ENCODE measurements at regions not wholly inside any gene's neighbourhood (a gene's known extent, or its start where the extent isn't known, plus 50 kb on each side); places are given as distances from the start of the nearest gene placed in this dataset.

DNA sequence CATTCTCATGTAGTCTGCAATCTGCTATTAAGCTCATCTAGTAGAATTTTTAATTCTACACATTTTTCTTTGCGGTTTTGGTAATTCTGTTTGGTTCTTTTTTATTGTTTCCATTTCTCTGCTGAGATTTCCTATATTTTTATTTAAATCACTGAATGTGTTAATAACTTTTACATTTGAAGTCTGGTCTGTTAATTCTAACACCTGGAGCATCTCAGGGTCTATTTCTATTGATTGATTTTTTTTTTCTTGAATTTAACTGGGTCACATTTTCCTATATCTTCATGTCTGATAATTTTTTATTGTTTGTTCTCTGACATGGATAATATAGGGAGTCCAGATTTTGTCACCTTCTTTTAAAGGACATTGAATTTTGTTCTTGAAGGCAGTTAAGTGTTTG, 163.5 kb downstream of the OPA1 start:
- no peak overlapping the region for H3T11ph ChIP-seq (ENCODE audit: low read length)
- H2BK5ac ChIP-seq (ENCODE audit: insufficient read length, low read length), result no peak overlapping the region
- no peaks in the 10 kb centered on the region for H3K4me1 Mint-ChIP-seq
- peaks cover 2% of the 10 kb centered on the region for H3K27me3 Mint-ChIP-seq (ENCODE audit: low read depth)
- H4K91ac ChIP-seq (ENCODE audit: insufficient read length, low read depth, low read length), result no peak overlapping the region
- H2BK20ac ChIP-seq (ENCODE audit: low read depth, low read length, poor library complexity, severe bottlenecking), result no peak overlapping the region
- no peak overlapping the region for H2BK120ac ChIP-seq (ENCODE audit: low read depth, low read length, poor library complexity, severe bottlenecking)
- peaks cover 8% of the 10 kb centered on the region for H3K9me3 ChIP-seq (ENCODE audit: control insufficient read depth, low read depth, low read length)
- H3K79me2 ChIP-seq (ENCODE audit: insufficient read depth, low read length), result no peaks in the 10 kb centered on the region
- H3K4me2 ChIP-seq (ENCODE audit: insufficient read depth, insufficient read length, low read length), result no peak overlapping the region
- H3K27ac ChIP-seq (ENCODE audit: insufficient read length, low read depth, low read length), result no peak overlapping the region
- H3K27me3 ChIP-seq (ENCODE audit: insufficient read depth, low read length), result no peaks in the 10 kb centered on the region
- H2AFZ ChIP-seq (ENCODE audit: low read length), result no peak overlapping the region
- no CpG with 5 or more reads among the region's 1 CpG for WGBS (ENCODE audit: extremely low coverage, insufficient read length, low lambda C conversion rate)
- no peaks in the 10 kb centered on the region for H4K20me1 ChIP-seq (ENCODE audit: control insufficient read depth, insufficient read depth, insufficient read length)
- H3K14ac ChIP-seq (ENCODE audit: insufficient read depth, low read length), result no peak overlapping the region
- H2BK12ac ChIP-seq (ENCODE audit: insufficient read length, low read depth, low read length), result no peak overlapping the region
- no peak overlapping the region for H2BK15ac ChIP-seq (ENCODE audit: low read depth, low read length)
- no peaks in the 10 kb centered on the region for H3K4me1 ChIP-seq (ENCODE audit: insufficient read depth, low read length)
- H3K23me2 ChIP-seq (ENCODE audit: insufficient read length, low read depth, low read length, poor library complexity, severe bottlenecking), result no peaks in the 10 kb centered on the region
- no peak overlapping the region for H4K5ac ChIP-seq (ENCODE audit: insufficient read length, low read depth, low read length)
- H4K8ac ChIP-seq (replicated peaks; ENCODE audit: insufficient read length, low read depth, low read length), result no peak overlapping the region
- no peak overlapping the region for H3K4ac ChIP-seq (ENCODE audit: low read depth, low read length)
- H3K9ac ChIP-seq (ENCODE audit: extremely low read depth, insufficient read length, low read length), result no peak overlapping the region
- no peak overlapping the region for H3K56ac ChIP-seq (ENCODE audit: insufficient read length, low read depth, low read length)
- no peak overlapping the region for H3K23ac ChIP-seq (ENCODE audit: insufficient read length, low read depth, low read length)
- H3K79me1 ChIP-seq (ENCODE audit: insufficient read depth, low read depth, low read length, poor library complexity, severe bottlenecking), result no peaks in the 10 kb centered on the region
- no peak overlapping the region for H3K4me3 Mint-ChIP-seq
- H3K27ac Mint-ChIP-seq, result no peak overlapping the region
- H3K18ac ChIP-seq (ENCODE audit: insufficient read length, low read depth, low read length), result no peak overlapping the region
- no peak for DNase-seq
- TF ChIP-seq, protein P1, sequence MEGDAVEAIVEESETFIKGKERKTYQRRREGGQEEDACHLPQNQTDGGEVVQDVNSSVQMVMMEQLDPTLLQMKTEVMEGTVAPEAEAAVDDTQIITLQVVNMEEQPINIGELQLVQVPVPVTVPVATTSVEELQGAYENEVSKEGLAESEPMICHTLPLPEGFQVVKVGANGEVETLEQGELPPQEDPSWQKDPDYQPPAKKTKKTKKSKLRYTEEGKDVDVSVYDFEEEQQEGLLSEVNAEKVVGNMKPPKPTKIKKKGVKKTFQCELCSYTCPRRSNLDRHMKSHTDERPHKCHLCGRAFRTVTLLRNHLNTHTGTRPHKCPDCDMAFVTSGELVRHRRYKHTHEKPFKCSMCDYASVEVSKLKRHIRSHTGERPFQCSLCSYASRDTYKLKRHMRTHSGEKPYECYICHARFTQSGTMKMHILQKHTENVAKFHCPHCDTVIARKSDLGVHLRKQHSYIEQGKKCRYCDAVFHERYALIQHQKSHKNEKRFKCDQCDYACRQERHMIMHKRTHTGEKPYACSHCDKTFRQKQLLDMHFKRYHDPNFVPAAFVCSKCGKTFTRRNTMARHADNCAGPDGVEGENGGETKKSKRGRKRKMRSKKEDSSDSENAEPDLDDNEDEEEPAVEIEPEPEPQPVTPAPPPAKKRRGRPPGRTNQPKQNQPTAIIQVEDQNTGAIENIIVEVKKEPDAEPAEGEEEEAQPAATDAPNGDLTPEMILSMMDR (conservative IDR thresholded peaks at IDR 0.05), result no peak
- H3K9me3 Mint-ChIP-seq, result peaks cover 49 to 51% of the 10 kb centered on the region in 2 experiments
- no peak overlapping the region for H2AK5ac ChIP-seq (ENCODE audit: insufficient read length, low read length)
- H3K36me3 Mint-ChIP-seq (ENCODE audit: insufficient read depth in 1 of 3, low read depth in 3 of 3), result peaks cover 17 to 41% (median 28%) of the 10 kb centered on the region in 3 experiments

Measured in H9 (cell line).